Vagina (tissue), 2 donors: ENCODE measurements at regions not wholly inside any gene's neighbourhood (a gene's known extent, or its start where the extent isn't known, plus 50 kb on each side); places are given as distances from the start of the nearest gene placed in this dataset.

Experiments
- CTCF ChIP-seq, 3 experiments: fragments of 450-650 bp in 2 of 3; fragments of 200-600 bp in 1 of 3; sonication (generic) in 1 of 3; IDR thresholded peaks; one replicate each; pipeline ENCODE4 v1.5.1; 2017 to 2019; ENCODE audit warnings: antibody characterized with exemption in 3 of 3, mild to moderate bottlenecking in 2 of 3, moderate library complexity in 2 of 3
- POLR2A ChIP-seq, 2 donors: fragments of 450-650 bp; IDR thresholded peaks; one replicate each; pipeline ENCODE4 v1.6.1; 2017; ENCODE audit warnings: antibody characterized with exemption in 2 of 2, mild to moderate bottlenecking in 2 of 2, moderate library complexity in 2 of 2
- POLR2AphosphoS5 ChIP-seq, 2 donors: sonication (generic); formaldehyde crosslinking; IDR thresholded peaks; one replicate each; pipeline ENCODE4 v1.9.0; 2017; ENCODE audit warnings: antibody characterized with exemption in 2 of 2, mild to moderate bottlenecking in 2 of 2, low read depth in 1 of 2; ENCODE audit not compliant: insufficient read depth in 1 of 2

- TF ChIP-seq CTCF (IDR thresholded peaks at IDR 0.05) (no peak), POLR2A (IDR thresholded peaks at IDR 0.05) (no peak), POLR2AphosphoS5 (IDR thresholded peaks at IDR 0.05; ENCODE audit: insufficient read depth in 1 of 2, low read depth in 1 of 2) (no peak)
Observed at GRCh38 chr14:49427117-49427516, 159.1 kb downstream of the RPS29 start.
